Liver (tissue), 8 donors: ENCODE measurements at regions not wholly inside any gene's neighbourhood (a gene's known extent, or its start where the extent isn't known, plus 50 kb on each side); places are given as distances from the start of the nearest gene placed in this dataset.

Experiments
- DNase-seq: peaks from one replicate; pipeline ENCODE4 v3.0.0-alpha.2; 2017; ENCODE audit warnings: low spot score
- H3K27ac ChIP-seq, 2 donors: one replicate each; pipeline ENCODE4 v1.7.0; 2013; ENCODE audit warnings: inconsistent platforms in 2 of 2, low read length in 2 of 2, control low read depth in 1 of 2, low read depth in 1 of 2, mild to moderate bottlenecking in 1 of 2
- H3K27me3 ChIP-seq, 4 donors: one replicate each; pipeline versions ENCODE4 v1.6.1 to v1.7.0; 2013; ENCODE audit warnings: low read length in 3 of 4, inconsistent platforms in 1 of 4, mild to moderate bottlenecking in 1 of 4, moderate library complexity in 1 of 4; ENCODE audit not compliant: control insufficient read depth in 4 of 4, insufficient read depth in 4 of 4
- H3K36me3 ChIP-seq, 4 donors: one replicate each; pipeline versions ENCODE4 v1.6.1 to v1.7.0; 2013; ENCODE audit warnings: low read length in 3 of 4, mild to moderate bottlenecking in 3 of 4, low read depth in 1 of 4, moderate library complexity in 1 of 4; ENCODE audit not compliant: control insufficient read depth in 4 of 4, insufficient read depth in 3 of 4
- H3K4me1 ChIP-seq, 4 donors: one replicate each; pipeline versions ENCODE4 v1.6.1 to v1.7.0; 2013; ENCODE audit warnings: low read length in 3 of 4, mild to moderate bottlenecking in 3 of 4, moderate library complexity in 1 of 4; ENCODE audit not compliant: control insufficient read depth in 4 of 4, insufficient read depth in 4 of 4
- H3K4me3 ChIP-seq, 3 donors: one replicate each; pipeline versions ENCODE4 v1.6.1 to v1.7.0; 2013; ENCODE audit warnings: low read length in 3 of 3, control low read depth in 1 of 3, low read depth in 1 of 3, mild to moderate bottlenecking in 1 of 3
- H3K9ac ChIP-seq, 2 donors: one replicate each; pipeline ENCODE4 v1.7.0; 2013; ENCODE audit warnings: low read length in 2 of 2, mild to moderate bottlenecking in 2 of 2, moderate library complexity in 2 of 2, control low read depth in 1 of 2, low read depth in 1 of 2
- H3K9me3 ChIP-seq, 4 donors: one replicate each; pipeline versions ENCODE4 v1.6.1 to v1.7.0; 2013; ENCODE audit warnings: low read length in 3 of 4; ENCODE audit not compliant: control insufficient read depth in 4 of 4
- EGR1 ChIP-seq, 2 donors: IDR thresholded peaks; 2 replicates each; pipeline ENCODE4 v1.6.1; 2016 to 2018; ENCODE audit warnings: antibody characterized with exemption in 2 of 2, low read depth in 2 of 2
- FOXA1 ChIP-seq: IDR thresholded peaks from 2 replicates; pipeline ENCODE4 v1.6.1; 2016; ENCODE audit warnings: antibody characterized with exemption
- FOXA2 ChIP-seq: IDR thresholded peaks from 2 replicates; pipeline ENCODE4 v1.6.1; 2016; ENCODE audit warnings: antibody characterized with exemption
- GABPA ChIP-seq, 2 donors: IDR thresholded peaks in 1 of 2; conservative IDR thresholded peaks in 1 of 2; 2 replicates each; pipeline ENCODE4 v1.6.1; 2016; ENCODE audit warnings: antibody characterized with exemption in 2 of 2, mild to moderate bottlenecking in 1 of 2, moderate library complexity in 1 of 2
- HNF4A ChIP-seq, 2 donors: conservative IDR thresholded peaks; 2 replicates each; pipeline ENCODE4 v1.6.1; 2016; ENCODE audit warnings: antibody characterized with exemption in 2 of 2, mild to moderate bottlenecking in 2 of 2
- HNF4G ChIP-seq: IDR thresholded peaks from 2 replicates; pipeline ENCODE4 v1.6.1; 2016; ENCODE audit warnings: antibody characterized with exemption
- JUND ChIP-seq, 2 donors: IDR thresholded peaks; 2 replicates each; pipeline ENCODE4 v1.6.1; 2016; ENCODE audit warnings: antibody characterized with exemption in 2 of 2
- NR2F2 ChIP-seq: IDR thresholded peaks from 2 replicates; pipeline ENCODE4 v1.6.1; 2016; ENCODE audit warnings: antibody characterized with exemption
- RAD21 ChIP-seq, 2 donors: IDR thresholded peaks; 2 replicates each; pipeline ENCODE4 v1.6.1; 2016; ENCODE audit warnings: antibody characterized with exemption in 2 of 2, mild to moderate bottlenecking in 2 of 2
- RXRA ChIP-seq, 2 donors: IDR thresholded peaks; 2 replicates each; pipeline ENCODE4 v1.6.1; 2017 to 2018; ENCODE audit warnings: antibody characterized with exemption in 2 of 2, mild to moderate bottlenecking in 1 of 2
- SP1 ChIP-seq: IDR thresholded peaks from 2 replicates; pipeline ENCODE4 v1.6.1; 2018; ENCODE audit warnings: antibody characterized with exemption, mild to moderate bottlenecking
- TAF1 ChIP-seq: conservative IDR thresholded peaks from 2 replicates; pipeline ENCODE4 v1.6.1; 2016; ENCODE audit warnings: antibody characterized with exemption, mild to moderate bottlenecking
- YY1 ChIP-seq: IDR thresholded peaks from 2 replicates; pipeline ENCODE4 v1.6.1; 2016; ENCODE audit warnings: antibody characterized with exemption, mild to moderate bottlenecking
- WGBS: extraction: QIAGEN DNeasy Blood & Tissue Kit; methylation state at CpG from one replicate; pipeline ENCODE4 v1.1.7; 2013; 5-methylcytosine and 5-hydroxymethylcytosine counted together
- TF ChIP-seq, protein P1 (sequence below): IDR thresholded peaks from 2 replicates; pipeline ENCODE4 v1.6.1; 2016; ENCODE audit warnings: antibody characterized with exemption, mild to moderate bottlenecking
- TF ChIP-seq, protein P2 (sequence below): IDR thresholded peaks from 2 replicates; pipeline ENCODE4 v1.6.1; 2016; ENCODE audit warnings: antibody characterized with exemption
- TF ChIP-seq, protein P3 (sequence below): fragments of 150-350 bp; IDR thresholded peaks from 2 replicates; pipeline ENCODE4 v1.5.1; 2017; ENCODE audit warnings: improper control_type of control experiment, low read depth, low read length; ENCODE audit not compliant: missing input control
- TF ChIP-seq, protein P4 (sequence below): IDR thresholded peaks from 2 replicates; pipeline ENCODE4 v1.6.1; 2016; ENCODE audit warnings: antibody characterized with exemption
- TF ChIP-seq, protein P5 (sequence below): IDR thresholded peaks from 2 replicates; pipeline ENCODE4 v1.6.1; 2016; ENCODE audit warnings: antibody characterized with exemption
- donor health status: healthy.
- donor health status: healthy.
- donor health status: healthy.
- donor health status: healthy.
- donor health status: healthy.

DNA sequence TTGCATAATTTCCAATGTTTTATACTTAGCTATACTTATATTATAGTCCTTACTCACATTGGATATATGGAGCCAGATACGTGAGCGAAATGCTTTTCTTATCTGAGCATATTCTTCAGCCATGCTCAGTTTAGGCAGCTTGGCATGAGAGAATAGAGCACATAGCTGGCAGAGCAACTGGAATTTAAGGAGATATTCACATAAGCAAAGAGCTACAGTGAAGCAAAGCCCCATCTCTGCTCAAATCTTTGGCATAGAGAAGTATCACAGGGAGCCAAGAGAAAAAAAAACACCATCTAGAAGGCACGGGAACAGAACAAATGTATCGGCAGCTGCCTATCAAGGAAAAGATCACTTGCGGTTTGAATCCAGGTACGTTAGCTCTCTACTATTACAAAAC is 734.2 kb upstream of the KIF2B start (continued):
- TF ChIP-seq, protein P1, sequence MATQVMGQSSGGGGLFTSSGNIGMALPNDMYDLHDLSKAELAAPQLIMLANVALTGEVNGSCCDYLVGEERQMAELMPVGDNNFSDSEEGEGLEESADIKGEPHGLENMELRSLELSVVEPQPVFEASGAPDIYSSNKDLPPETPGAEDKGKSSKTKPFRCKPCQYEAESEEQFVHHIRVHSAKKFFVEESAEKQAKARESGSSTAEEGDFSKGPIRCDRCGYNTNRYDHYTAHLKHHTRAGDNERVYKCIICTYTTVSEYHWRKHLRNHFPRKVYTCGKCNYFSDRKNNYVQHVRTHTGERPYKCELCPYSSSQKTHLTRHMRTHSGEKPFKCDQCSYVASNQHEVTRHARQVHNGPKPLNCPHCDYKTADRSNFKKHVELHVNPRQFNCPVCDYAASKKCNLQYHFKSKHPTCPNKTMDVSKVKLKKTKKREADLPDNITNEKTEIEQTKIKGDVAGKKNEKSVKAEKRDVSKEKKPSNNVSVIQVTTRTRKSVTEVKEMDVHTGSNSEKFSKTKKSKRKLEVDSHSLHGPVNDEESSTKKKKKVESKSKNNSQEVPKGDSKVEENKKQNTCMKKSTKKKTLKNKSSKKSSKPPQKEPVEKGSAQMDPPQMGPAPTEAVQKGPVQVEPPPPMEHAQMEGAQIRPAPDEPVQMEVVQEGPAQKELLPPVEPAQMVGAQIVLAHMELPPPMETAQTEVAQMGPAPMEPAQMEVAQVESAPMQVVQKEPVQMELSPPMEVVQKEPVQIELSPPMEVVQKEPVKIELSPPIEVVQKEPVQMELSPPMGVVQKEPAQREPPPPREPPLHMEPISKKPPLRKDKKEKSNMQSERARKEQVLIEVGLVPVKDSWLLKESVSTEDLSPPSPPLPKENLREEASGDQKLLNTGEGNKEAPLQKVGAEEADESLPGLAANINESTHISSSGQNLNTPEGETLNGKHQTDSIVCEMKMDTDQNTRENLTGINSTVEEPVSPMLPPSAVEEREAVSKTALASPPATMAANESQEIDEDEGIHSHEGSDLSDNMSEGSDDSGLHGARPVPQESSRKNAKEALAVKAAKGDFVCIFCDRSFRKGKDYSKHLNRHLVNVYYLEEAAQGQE, result no peak
- TF ChIP-seq HNF4A (conservative IDR thresholded peaks at IDR 0.05), result no peak
- no peak for TF ChIP-seq NR2F2
- no peak for TF ChIP-seq JUND (IDR thresholded peaks at IDR 0.05)
- no peak for TF ChIP-seq GABPA (IDR thresholded peaks at IDR 0.05 in 1 of 2, conservative IDR thresholded peaks at IDR 0.05 in 1 of 2)

DNA sequence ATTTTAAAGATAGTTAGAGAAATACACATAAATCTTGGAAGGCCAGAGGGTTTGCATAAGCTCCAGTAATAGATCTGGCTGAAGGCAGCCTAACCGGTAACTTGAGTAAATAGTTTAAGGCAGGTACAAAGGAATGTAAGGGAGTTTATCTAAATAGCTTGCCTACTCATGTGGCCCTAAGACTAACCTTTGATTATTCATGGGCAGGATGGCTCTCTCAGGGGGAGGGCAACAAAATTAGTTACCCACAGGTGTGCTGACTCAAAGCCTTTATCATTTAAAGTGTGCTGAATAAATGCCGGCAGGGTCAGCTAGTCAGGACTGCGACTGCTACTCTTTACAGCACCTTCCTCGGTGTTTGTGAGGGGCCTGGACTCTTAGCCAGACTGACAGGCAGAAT is 761.3 kb upstream of the KIF2B start:
- H3K36me3 ChIP-seq, result no peaks in the 10 kb centered on the region
- DNase-seq, result no peak
- TF ChIP-seq, protein P2, sequence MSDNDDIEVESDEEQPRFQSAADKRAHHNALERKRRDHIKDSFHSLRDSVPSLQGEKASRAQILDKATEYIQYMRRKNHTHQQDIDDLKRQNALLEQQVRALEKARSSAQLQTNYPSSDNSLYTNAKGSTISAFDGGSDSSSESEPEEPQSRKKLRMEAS, result no peak
- TF ChIP-seq JUND (IDR thresholded peaks at IDR 0.05) (no peak), GABPA (IDR thresholded peaks at IDR 0.05 in 1 of 2, conservative IDR thresholded peaks at IDR 0.05 in 1 of 2) (no peak), RAD21 (IDR thresholded peaks at IDR 0.05) (no peak), HNF4A (conservative IDR thresholded peaks at IDR 0.05) (no peak), FOXA2 (no peak), TAF1 (no peak), FOXA1 (no peak), RXRA (IDR thresholded peaks at IDR 0.05) (no peak), YY1 (no peak), EGR1 (IDR thresholded peaks at IDR 0.05; ENCODE audit: low read depth in 2 of 2) (no peak), SP1 (no peak), NR2F2 (no peak), HNF4G (no peak)
- TF ChIP-seq, protein P3, sequence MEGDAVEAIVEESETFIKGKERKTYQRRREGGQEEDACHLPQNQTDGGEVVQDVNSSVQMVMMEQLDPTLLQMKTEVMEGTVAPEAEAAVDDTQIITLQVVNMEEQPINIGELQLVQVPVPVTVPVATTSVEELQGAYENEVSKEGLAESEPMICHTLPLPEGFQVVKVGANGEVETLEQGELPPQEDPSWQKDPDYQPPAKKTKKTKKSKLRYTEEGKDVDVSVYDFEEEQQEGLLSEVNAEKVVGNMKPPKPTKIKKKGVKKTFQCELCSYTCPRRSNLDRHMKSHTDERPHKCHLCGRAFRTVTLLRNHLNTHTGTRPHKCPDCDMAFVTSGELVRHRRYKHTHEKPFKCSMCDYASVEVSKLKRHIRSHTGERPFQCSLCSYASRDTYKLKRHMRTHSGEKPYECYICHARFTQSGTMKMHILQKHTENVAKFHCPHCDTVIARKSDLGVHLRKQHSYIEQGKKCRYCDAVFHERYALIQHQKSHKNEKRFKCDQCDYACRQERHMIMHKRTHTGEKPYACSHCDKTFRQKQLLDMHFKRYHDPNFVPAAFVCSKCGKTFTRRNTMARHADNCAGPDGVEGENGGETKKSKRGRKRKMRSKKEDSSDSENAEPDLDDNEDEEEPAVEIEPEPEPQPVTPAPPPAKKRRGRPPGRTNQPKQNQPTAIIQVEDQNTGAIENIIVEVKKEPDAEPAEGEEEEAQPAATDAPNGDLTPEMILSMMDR, result no peak
- TF ChIP-seq, protein P4, sequence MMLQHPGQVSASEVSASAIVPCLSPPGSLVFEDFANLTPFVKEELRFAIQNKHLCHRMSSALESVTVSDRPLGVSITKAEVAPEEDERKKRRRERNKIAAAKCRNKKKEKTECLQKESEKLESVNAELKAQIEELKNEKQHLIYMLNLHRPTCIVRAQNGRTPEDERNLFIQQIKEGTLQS, result no peak
- TF ChIP-seq, protein P5, sequence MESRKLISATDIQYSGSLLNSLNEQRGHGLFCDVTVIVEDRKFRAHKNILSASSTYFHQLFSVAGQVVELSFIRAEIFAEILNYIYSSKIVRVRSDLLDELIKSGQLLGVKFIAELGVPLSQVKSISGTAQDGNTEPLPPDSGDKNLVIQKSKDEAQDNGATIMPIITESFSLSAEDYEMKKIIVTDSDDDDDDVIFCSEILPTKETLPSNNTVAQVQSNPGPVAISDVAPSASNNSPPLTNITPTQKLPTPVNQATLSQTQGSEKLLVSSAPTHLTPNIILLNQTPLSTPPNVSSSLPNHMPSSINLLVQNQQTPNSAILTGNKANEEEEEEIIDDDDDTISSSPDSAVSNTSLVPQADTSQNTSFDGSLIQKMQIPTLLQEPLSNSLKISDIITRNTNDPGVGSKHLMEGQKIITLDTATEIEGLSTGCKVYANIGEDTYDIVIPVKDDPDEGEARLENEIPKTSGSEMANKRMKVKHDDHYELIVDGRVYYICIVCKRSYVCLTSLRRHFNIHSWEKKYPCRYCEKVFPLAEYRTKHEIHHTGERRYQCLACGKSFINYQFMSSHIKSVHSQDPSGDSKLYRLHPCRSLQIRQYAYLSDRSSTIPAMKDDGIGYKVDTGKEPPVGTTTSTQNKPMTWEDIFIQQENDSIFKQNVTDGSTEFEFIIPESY, result no peak
- TF ChIP-seq, protein P1, result no peak
- H3K9ac ChIP-seq, result no peak overlapping the region
- no peaks in the 10 kb centered on the region for H3K27me3 ChIP-seq
- H3K27ac ChIP-seq, result no peak overlapping the region
- no peaks in the 10 kb centered on the region for H3K9me3 ChIP-seq
- no peaks in the 10 kb centered on the region for H3K4me1 ChIP-seq
- 46% methylated on average over 4 of the region's 4 CpGs for WGBS
- H3K4me3 ChIP-seq, result no peak overlapping the region
